Cardiac septum (tissue), 1 donor: ENCODE measurements at regions not wholly inside any gene's neighbourhood (a gene's known extent, or its start where the extent isn't known, plus 50 kb on each side); places are given as distances from the start of the nearest gene placed in this dataset.

ENCODE experiments used
- DNase-seq: peaks from one replicate; pipeline ENCODE4 v3.0.0-alpha.2; 2020; ENCODE audit warnings: low spot score
- intact Hi-C: fragments of 100-400 bp; cut with DNase I; formaldehyde crosslinking; loops from one replicate; pipeline ENCODE4 v1.14.0; 2022
- donor health status: DM: no; HTN: no; CAD: no.

DNA sequence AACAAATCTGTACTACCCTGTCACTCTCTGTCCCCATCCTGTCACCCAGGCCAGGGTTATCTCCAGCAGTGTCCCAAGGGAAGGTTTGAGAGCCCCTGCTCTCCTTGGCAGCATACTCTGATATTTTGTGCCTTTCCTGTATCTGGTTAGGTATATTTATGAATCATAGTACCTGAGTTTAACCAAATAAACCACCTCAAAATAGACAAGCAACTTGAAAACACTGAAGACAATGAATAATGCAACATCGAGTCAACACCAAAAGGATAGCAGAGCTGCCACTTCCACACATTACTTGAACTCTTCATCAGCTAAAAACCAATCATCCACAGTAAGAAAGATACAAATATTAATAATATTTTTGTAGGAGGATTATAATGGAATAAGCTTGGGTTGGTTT lies 142.6 kb upstream of the TAB2 start:
- DNase-seq = no peak
- intact Hi-C loops = no loop called here

DNA sequence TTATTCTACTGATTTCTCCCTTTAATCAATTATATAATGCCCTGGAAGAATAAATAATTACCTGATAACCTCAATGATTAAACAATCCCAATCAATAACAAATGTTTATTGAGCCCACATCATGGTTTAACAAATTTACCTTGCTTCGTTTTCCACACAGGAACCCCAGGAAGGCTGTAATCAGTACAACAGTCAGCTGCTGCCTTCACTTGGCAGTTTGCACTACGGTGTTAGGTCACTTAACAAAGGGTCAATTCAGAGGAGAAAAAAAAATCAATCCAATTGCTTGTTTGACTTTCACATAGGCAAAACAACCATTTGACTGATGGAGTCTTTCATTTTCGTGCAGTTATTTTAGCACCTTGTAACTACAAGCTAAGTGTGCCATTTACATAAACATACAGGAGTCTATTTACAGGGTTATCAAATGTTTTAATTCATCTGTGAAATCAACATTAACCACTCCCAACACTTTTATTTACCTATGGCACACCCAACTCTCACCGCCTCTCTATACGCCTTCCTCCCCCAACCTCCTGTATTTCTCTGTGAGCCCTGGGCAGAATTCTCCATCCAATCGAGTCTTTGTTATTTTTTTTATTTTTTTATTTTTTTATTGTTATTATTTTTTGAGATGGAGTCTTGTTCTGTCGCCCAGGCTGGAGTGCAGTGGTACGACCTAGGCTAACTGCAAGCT lies 140.4 kb upstream of the TAB2 start:
- intact Hi-C loops = no loop called here
- DNase-seq = no peak

DNA sequence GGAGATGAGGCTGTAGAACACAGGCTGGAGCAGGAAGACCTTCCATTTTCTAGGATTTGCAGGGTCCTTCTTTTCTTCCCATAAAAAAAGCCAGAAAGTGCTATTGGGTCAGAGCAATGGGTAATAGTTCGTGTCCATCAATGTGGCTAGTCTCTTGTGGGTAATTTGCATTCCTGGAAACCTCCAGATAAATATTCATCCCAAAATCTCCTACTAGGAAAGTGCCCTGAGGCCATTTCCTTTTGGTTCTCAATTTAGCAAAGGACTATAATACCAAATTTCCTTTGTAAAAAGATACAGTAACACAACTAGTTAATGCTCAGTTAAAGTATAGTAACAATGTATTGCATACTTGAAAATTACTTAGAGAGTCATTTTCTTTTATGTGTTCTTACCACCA lies 138.1 kb upstream of the TAB2 start:
- no peak for DNase-seq
- intact Hi-C loops = no loop called here

DNA sequence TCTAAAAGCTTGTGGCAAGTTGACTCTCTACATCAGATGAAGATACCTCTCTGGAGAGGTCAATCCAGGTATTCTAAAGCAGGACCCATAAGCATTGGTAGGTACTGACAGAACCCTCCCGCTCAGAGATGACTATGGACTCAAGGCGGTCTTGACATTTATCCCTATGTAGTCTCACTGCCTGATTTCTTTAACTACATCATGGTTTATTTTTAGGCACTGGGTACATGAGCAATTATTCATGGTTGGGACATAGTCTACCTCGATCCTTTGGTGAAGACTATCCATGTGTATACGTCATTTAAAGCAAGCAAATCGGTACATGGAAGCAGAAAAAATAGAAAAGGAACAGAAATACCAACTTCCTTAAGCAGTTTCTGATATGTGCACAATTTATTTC lies 136.2 kb upstream of the TAB2 start:
- DNase-seq = no peak
- intact Hi-C loops = no loop called here

DNA sequence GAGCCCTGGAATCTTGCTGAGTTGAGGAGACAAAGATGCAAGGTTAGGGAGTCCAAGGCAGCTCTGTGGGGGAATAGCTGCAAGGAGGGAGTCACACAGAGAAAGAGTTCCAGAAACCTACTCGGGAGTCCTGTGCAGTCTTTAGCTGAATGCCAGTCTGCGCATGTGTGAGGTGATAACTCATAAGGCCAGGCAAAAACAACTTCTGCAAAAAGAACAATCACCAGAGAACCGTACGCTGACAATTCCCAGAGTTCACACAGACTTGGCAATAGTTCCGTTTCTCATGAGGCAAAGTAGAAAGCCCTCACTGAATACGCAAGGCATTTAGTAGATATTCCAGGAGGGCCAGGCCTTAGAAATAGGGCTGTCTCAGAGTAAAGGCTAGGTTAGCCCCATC lies 135.2 kb upstream of the TAB2 start:
- intact Hi-C loops = no loop called here
- DNase-seq = no peak

DNA sequence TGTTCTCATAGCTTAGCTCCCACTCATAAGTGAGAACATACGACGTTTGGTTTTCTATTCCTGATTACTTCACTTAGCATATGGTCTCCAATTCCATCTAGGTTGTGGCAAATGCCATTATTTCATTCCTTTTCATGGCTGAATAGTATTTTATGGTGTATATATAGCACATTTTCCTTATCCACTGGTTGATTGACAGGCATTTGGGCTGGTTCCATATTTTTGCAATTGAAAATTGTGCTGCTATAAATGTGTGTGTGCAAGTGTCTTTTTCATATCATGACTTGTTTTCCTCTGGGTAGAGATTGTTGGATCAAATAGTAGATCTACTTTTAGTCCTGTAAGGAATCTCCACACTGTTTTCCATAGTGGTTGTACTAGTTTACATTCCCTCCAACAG lies 133.0 kb upstream of the TAB2 start:
- no peak for DNase-seq
- intact Hi-C loops = no loop called here

DNA sequence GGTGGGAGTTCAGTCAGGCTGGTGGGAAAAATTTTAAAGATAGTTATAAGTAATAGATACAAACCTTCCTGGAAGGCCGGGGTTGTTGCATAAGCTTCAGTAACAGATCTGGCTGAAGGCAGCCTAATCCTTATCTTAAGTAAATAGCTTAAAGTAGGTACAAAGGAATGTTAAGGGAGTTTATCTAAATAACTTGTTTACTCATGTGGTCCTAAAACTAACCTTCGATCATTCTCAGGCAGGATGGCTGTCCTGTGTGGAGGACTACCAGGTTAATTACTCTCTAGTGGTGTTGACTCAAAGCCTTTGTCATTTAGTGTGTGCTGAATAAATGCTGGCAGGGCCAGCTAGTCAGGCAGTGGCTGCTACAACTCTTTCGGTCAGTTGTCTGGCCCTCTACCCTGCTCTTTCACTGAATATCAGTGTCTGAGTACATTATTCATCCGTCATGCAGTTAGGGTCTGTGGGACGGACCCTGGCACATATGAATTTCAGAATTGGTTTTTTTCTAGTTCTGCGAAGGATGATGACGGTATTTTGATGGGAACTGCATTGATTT lies 131.6 kb upstream of the TAB2 start:
- no peak for DNase-seq
- intact Hi-C loops = no loop called here

DNA sequence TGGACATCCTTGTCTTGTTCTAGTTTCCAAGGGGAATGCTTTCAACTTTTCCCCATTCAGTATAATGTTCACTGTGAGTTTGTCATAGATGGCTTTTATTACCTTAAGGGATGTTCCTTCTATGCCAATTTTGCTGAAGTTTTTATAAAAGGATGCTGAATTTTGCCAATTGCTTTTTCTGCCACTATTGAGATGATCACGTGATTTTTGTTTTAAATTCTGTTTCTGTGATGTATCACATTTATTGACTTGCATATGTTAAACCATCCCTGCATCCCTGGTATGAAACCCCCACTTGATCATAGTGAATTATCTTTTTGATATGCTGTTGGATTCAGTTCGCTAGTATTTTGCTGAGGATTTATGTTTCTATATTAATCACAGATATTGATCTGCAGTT lies 130.6 kb upstream of the TAB2 start:
- no peak for DNase-seq
- intact Hi-C loops = no loop called here

DNA sequence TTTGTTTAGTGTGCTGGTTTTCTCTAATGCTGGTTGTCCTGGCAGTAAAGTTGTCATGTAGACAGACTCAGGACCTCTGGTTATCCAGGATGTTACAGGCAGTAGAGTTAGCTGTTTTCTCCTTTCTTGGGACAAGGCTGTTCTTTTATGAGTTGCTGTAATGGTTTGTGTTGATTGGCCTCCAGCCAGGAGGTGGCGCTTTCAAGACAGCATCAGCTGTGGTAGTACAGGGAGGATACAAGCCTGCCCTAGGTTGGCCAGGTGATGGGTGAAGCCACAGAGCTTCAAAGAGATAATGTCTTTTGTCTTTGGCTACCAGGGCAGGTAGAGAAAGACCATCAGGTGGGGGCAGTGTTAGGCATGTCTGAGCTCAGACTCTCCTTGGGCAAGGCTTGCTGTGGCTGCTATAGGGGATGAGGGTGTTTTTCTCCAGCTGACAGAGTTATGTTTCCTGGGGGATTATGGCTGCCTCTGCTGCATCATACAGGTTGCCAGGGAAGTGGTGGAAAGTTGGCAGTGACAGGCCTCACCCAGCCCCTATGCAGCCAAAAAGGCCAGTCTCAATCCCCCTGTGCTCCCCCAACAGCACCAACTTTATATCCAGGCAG lies 127.2 kb upstream of the TAB2 start:
- peak; percentile 78 for DNase-seq
- intact Hi-C loops = no loop called here

DNA sequence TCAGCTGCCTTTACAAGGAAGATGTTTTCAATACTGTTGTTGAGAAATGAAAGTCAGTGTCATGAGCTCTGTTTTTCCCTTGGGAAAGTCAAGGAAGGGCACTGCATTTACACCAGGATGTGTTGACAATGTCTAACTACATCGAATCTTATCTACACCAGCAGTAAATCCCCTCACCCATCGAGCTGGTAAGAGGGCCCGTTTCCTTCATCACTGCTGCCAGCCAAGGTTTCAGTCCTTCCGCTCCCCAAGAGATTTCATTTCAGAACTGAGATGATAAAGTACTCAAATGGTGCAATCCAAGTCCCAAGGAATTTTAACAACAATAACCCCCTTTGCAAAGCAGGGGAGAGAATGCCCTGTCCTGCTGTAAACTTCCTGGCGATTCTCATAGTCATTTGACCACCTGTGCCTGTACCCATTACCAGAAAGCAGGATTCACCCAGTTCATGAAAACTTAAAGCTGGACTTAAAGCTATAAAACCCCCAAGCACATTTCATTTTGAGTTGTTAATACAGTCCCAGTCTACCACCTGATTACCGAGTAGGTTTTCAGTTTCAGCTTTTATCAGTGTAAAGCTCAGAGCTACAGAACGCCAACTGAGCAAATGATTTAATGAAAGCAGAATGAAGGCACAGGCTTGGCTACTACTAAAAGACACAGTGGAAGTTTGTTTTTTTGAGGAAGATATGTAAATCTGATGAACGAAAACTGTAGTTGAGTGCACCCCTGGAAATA lies 122.5 kb upstream of the TAB2 start:
- no peak for DNase-seq

DNA sequence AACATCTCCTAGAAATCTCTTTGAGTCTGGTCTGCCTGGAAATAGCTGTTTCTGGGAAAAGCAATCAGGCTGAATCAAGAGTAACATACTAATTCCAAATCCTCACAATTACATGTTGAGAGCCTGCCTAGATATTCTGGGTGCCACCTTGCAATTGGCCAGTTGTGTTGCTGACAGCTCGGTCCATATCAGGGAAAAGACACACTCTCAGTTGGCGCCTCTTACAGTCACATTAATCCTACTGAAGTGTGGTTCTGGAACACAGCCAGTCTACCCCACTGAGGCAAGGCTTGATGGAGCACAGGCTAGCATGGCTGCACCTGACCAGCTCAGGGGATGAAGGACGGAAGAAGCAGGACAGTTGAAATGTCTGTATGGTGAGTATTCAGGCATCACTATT lies 121.4 kb upstream of the TAB2 start:
- intact Hi-C loops = no loop called here
- no peak for DNase-seq

More for the DNA sequence above, 122.5 kb upstream of the TAB2 start:
- intact Hi-C loops = no loop called here

DNA sequence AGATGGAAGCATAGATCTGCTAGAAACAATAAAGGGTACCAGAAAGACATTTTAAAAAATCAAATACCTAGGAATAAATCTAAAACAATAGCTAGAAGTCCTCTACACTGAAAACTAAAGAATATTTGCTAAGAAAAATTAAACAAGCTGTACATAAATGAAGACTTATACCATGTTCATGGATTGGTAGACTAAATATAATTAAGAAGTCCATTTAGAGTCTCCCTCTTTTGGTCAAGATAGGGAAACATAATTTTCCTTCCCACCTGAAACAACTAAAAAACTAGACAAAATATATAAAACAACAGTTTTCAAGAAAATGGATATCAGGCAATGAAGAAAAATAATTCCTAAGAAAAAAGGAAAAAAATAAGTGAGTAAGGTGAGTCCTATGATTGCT lies 120.0 kb upstream of the TAB2 start:
- intact Hi-C loops = no loop called here
- no peak for DNase-seq

DNA sequence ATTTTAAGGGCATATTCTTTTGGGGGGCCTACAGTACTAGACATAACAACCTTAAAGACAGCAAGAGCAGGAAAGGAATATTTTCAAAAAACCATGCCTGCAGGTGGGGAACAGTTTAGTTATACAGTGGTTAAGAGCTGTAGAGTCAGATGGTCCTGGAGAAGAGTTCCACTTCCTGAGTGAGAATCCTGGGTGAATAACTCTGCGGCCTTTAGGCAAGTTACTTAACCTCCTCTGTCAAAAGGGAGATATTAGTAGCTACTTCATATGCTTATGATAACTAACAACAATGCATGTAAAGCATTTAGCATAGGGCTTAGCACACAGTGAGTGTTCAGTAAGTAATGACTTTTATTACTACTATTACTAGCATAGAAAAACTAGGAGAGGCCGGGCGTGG lies 119.2 kb upstream of the TAB2 start:
- DNase-seq = no peak

DNA sequence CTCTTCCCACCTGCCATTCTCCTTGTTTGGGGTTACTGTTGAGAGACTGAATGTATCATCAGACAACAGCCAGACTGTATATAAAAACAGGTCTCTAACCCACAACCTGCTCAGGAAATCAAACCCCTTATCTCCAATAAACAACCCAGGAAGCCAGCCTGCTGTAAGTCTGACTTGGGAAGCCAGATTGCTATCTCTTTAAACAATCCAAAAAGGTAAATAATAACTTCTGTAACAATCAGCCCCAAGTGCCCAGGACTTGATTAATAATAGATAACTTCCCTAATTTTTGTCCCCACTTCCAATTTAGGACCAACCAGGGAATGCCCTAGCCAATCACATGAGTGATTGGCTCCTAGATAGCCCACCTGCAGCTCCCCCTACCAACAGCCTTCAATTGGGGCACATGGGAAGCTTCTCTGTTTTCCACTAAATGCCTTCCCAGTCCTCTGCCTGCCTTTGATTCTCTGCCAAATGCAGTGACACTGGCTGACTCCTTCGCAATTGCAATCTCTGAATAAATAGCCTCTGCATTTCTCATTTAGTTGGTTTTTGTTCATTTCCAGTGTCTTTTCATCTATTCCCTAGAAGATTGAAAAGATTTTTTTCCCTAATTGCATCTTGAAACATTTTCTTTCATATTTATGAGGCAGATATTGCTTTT lies 117.1 kb upstream of the TAB2 start:
- intact Hi-C loops = no loop called here
- DNase-seq = no peak

More for the DNA sequence above, 119.2 kb upstream of the TAB2 start:
- intact Hi-C loops = no loop called here

DNA sequence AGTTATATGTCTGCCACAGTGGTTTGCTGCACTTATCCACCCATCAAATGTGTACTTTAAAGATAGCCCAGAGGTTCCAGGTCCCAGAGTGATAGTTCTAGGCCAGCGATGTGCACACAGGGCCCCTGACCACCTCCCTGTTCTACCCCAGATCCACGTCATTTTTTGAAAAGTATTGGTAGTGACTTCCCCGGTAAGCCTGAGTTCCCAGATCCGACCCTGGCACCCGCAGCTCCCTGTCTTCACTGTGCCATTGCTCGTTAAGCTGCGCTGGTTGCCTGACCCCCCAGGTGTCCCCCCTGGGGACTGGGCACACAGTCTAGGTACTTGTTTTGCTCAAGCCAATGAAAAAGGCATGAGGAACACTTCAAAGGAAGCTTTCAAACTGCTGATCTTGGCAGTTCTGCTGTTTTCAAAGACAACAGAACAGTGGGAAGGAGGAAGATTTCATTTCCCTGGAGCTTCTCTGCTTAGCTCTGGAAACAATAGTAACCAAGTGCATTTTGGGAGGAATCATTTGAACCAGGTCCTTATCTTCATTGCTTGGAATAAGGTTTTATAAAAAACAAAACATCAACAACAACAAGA lies 116.3 kb upstream of the TAB2 start:
- DNase-seq = no peak
- intact Hi-C loops = no loop called here

DNA sequence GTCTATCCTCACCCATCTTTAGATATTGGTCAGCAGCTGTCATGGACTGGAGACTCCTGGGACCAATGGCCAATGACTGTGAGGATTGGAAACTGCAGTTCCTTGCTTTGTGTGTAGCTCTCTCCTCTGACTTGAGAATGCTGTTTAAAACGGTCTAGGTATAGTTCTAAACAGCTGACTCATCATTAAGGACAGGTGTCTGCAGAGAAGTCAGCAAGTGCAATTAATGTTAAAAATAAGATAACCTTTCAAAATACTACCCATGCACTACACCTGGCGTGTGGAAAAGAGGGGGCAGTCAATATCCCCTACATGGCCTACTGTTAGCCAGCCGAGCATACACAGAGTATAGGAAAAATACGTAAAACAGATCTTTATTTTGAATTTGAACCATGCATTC lies 115.4 kb upstream of the TAB2 start:
- DNase-seq = no peak
- intact Hi-C loops = no loop called here

DNA sequence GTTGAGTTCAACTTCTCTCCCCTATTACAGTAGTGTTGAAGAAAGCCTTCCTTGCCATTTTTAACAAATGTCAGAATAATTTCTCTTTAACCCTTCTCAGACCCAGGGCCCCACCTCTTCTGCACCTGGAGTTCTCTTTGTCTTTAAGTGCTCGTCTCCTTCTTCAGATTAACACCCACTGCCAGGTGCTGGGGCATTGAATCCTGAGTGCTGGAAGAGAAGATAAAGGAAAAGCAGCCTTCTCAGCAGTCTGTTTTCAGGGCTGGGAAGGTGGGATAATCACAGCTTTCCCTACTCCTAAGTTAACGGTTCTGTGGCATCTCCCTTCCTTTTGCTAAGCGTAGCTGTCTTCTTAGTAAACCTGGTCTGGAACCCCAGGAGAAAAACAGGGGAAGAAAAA lies 114.6 kb upstream of the TAB2 start:
- intact Hi-C loops = no loop called here
- DNase-seq = no peak

DNA sequence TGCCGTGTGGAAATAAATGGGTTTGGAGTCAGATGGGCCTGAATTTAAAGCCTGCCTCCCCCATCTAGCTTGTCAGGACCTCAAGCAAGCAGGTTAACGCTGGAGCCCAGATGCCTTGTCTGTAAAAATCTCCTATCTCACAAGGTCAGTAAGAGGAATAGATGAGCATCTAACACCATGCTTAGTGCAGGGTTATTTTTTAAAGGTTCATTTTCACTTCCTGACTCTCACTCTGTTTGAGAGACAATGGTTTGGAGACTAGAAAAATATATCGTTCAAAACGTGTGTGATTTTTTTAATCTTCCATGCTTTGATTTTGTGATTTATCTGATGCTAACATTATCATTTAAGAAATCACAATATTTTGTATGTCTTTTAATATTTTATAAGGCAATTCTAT lies 114.0 kb upstream of the TAB2 start:
- DNase-seq = no peak
- intact Hi-C loops = no loop called here

DNA sequence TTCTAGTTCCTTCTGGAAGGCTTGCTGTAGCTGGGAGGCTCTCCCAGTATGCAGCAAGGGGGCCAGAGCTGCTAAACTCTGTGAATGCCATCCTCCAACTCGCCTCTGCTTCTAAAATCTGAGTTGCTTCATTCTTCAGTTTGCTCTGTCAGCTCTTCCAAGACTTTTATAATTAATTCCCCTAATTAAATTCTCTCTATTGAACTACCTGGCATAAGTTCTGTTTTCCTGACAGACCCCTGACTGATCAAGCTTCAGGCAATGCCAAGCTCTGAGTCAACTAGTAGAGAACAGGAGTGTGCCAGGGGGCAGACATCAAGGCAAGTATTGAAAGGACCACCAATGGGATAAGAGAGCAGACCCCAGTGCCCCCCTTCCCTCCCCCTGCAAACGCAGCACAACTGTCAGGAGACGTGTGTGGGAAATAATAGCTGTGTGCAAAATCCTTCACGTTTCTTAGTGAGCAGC lies 109.3 kb upstream of the TAB2 start:
- intact Hi-C loops = no loop called here
- DNase-seq = no peak
